ENCODE measurements at regions not wholly inside any gene's neighbourhood (a gene's known extent, or its start where the extent isn't known, plus 50 kb on each side); places are given as distances from the start of the nearest gene placed in this dataset.
"Not testable (repeated sequence)": the region's sequence is repeated elsewhere in the genome, so short reads cannot be mapped to it uniquely, and the experiment has no call there.

GRCh38 chr21:27526451-27526850 is 559.6 kb upstream of the ADAMTS5 start:
- no peak for DNase-seq

GRCh38 chr21:27525780-27526179 is 558.9 kb upstream of the ADAMTS5 start:
- DNase-seq = no peak

- DNase-seq = no peak
Measured at GRCh38 chr21:27519361-27519760, 552.5 kb upstream of the ADAMTS5 start.

- DNase-seq = not testable (repeated sequence)
Measured at GRCh38 chr21:27517177-27517576, 550.3 kb upstream of the ADAMTS5 start.

- DNase-seq = no peak
Measured at GRCh38 chr21:27515676-27516075, 548.8 kb upstream of the ADAMTS5 start.

- DNase-seq = no peak
Measured at GRCh38 chr21:27513825-27514224, 546.9 kb upstream of the ADAMTS5 start.

GRCh38 chr21:27513016-27513415 is 546.1 kb upstream of the ADAMTS5 start:
- DNase-seq = no peak

- DNase-seq = no peak
Measured at GRCh38 chr21:27511233-27511632, 544.3 kb upstream of the ADAMTS5 start.

- no peak for DNase-seq
Measured at GRCh38 chr21:27507695-27508094, 540.8 kb upstream of the ADAMTS5 start.

- no peak for DNase-seq
Measured at GRCh38 chr21:27505516-27505915, 538.6 kb upstream of the ADAMTS5 start.

GRCh38 chr21:27502801-27503200 is 535.9 kb upstream of the ADAMTS5 start:
- DNase-seq = no peak

GRCh38 chr21:27498025-27498424 is 531.1 kb upstream of the ADAMTS5 start:
- DNase-seq = no peak

- no peak for DNase-seq
Measured at GRCh38 chr21:27495836-27496235, 528.9 kb upstream of the ADAMTS5 start.

GRCh38 chr21:27493542-27493941 is 526.7 kb upstream of the ADAMTS5 start:
- no peak for DNase-seq

GRCh38 chr21:27487676-27488075 is 520.8 kb upstream of the ADAMTS5 start:
- no peak for DNase-seq

GRCh38 chr21:27480841-27481261 is 514.0 kb upstream of the ADAMTS5 start:
- no peak for DNase-seq

- no peak for DNase-seq
Measured at GRCh38 chr21:27477296-27477695, 510.4 kb upstream of the ADAMTS5 start.

- DNase-seq = no peak
Measured at GRCh38 chr21:27476696-27477095, 509.8 kb upstream of the ADAMTS5 start.

GRCh38 chr21:27475363-27475955 is 508.6 kb upstream of the ADAMTS5 start:
- no peak for DNase-seq

- no peak for DNase-seq
Measured at GRCh38 chr21:27467366-27467765, 500.5 kb upstream of the ADAMTS5 start.

- no peak for DNase-seq
Measured at GRCh38 chr21:27466140-27466539, 499.3 kb upstream of the ADAMTS5 start.

- no peak for DNase-seq
Measured at GRCh38 chr21:27464648-27465047, 497.8 kb upstream of the ADAMTS5 start.

- no peak for DNase-seq
Measured at GRCh38 chr21:27462726-27463125, 495.8 kb upstream of the ADAMTS5 start.

GRCh38 chr21:27454234-27454633 is 487.3 kb upstream of the ADAMTS5 start:
- no peak for DNase-seq

GRCh38 chr21:27451116-27451515 is 484.2 kb upstream of the ADAMTS5 start:
- no peak for DNase-seq

- no peak for DNase-seq
Measured at GRCh38 chr21:27450216-27450615, 483.3 kb upstream of the ADAMTS5 start.
